BE2C (cell line): ENCODE measurements at regions not wholly inside any gene's neighbourhood (a gene's known extent, or its start where the extent isn't known, plus 50 kb on each side); places are given as distances from the start of the nearest gene placed in this dataset.

Experiments
- DNase-seq: peaks from one replicate; pipeline ENCODE4 v3.0.0-alpha.2; 2020
- H3K27me3 ChIP-seq: fragments of 250-450 bp; sonication (Bioruptor Pico); 2 replicates; pipeline ENCODE4 v1.5.1; 2020; ENCODE audit warnings: mild to moderate bottlenecking
- H3K36me3 ChIP-seq: fragments of 250-450 bp; sonication (Bioruptor Pico); 2 replicates; pipeline ENCODE4 v1.5.1; 2020; ENCODE audit warnings: mild to moderate bottlenecking
- H3K4me1 ChIP-seq: fragments of 250-450 bp; sonication (Bioruptor Pico); 2 replicates; pipeline ENCODE4 v1.5.1; 2020
- H3K4me3 ChIP-seq: 2 replicates; pipeline ENCODE4 v1.5.1; 2011; ENCODE audit warnings: low read depth, low read length
- H3K9me3 ChIP-seq: fragments of 250-450 bp; sonication (Bioruptor Pico); 2 replicates; pipeline ENCODE4 v1.5.1; 2020
- CTCF ChIP-seq: IDR thresholded peaks from 2 replicates; pipeline ENCODE4 v1.5.1; 2012; ENCODE audit warnings: mild to moderate bottlenecking, low read depth, low read length

- Histone ChIP-seq H3K4me3 (no peak overlapping the region), H3K36me3 (no peaks in the 10 kb centered on the region), H3K9me3 (no peaks in the 10 kb centered on the region), H3K4me1 (no peaks in the 10 kb centered on the region), H3K27me3 (peaks cover 3% of the 10 kb centered on the region; the same call in 1 of the 2 replicates)
- DNase-seq, result no peak
- no peak for TF ChIP-seq CTCF
These were observed 74.2 kb upstream of the MBIP start for GRCh38 chr14:36394593-36394992.

- H3K9me3 ChIP-seq, result no peaks in the 10 kb centered on the region
- no peaks in the 10 kb centered on the region for H3K36me3 ChIP-seq
- H3K27me3 ChIP-seq, result peaks cover 3% of the 10 kb centered on the region; the same call in 1 of the 2 replicates
- H3K4me3 ChIP-seq, result no peak overlapping the region
- DNase-seq, result no peak
- H3K4me1 ChIP-seq, result no peaks in the 10 kb centered on the region
- TF ChIP-seq CTCF, result no peak
These were observed 70.3 kb upstream of the MBIP start for GRCh38 chr14:36390718-36391117.

GRCh38 chr14:36383767-36384431, 63.5 kb upstream of the MBIP start:
- no peak overlapping the region for H3K4me3 ChIP-seq
- no peaks in the 10 kb centered on the region for H3K36me3 ChIP-seq
- DNase-seq, result no peak
- H3K27me3 ChIP-seq, result no peaks in the 10 kb centered on the region
- H3K9me3 ChIP-seq, result no peaks in the 10 kb centered on the region
- H3K4me1 ChIP-seq, result no peaks in the 10 kb centered on the region
- TF ChIP-seq CTCF, result no peak

- no peaks in the 10 kb centered on the region for H3K36me3 ChIP-seq
- no peak overlapping the region for H3K4me3 ChIP-seq
- no peaks in the 10 kb centered on the region for H3K4me1 ChIP-seq
- DNase-seq, result peak; percentile 78
- no peaks in the 10 kb centered on the region for H3K9me3 ChIP-seq
- H3K27me3 ChIP-seq, result no peaks in the 10 kb centered on the region; the same call in 1 of the 2 replicates
- peak; percentile 95 for TF ChIP-seq CTCF
These were observed 53.7 kb upstream of the MBIP start for GRCh38 chr14:36373982-36374673.
